HepG2 (cell line): ENCODE measurements at regions not wholly inside any gene's neighbourhood (a gene's known extent, or its start where the extent isn't known, plus 50 kb on each side); places are given as distances from the start of the nearest gene placed in this dataset.

Source experiments
- ATAC-seq: fragments of 200-7000 bp; cut with Tn5 transposase; 3 replicates; pipeline ENCODE4 v1.9.1; 2020; ENCODE audit warnings: mild to moderate bottlenecking, moderate library complexity
- BruUV-seq: library from RNA; stranded (reverse); fragments of 400-500 nt; replicated peaks from 2 replicates; lab custom pipeline; 2021; lab: Mats Ljungman, UMichigan
- CTCF ChIA-PET: fragments of 300-600 bp; formaldehyde crosslinking; extraction: SDS; loops from one replicate; lab custom pipeline; 2021; ENCODE audit warnings: low total read pairs, inconsistent platforms, low intra/inter-chr PET ratio; lab: Yijun Ruan, JAX
- POLR2A ChIA-PET: fragments of 350-600 bp; sonication (Branson Sonifier 250); formaldehyde crosslinking; loops from one replicate; lab custom pipeline; 2020; ENCODE audit warnings: antibody characterized with exemption, inconsistent platforms; lab: Yijun Ruan, JAX
- DNase-seq: peaks from one replicate; pipeline ENCODE4 v3.0.0-alpha.2; 2015; ENCODE audit warnings: low spot score
- FAIRE-seq: peaks from 3 replicates; lab custom pipeline; 2011; peaks lifted over from hg19 to GRCh38; lab: Jason Lieb, UNC
- H2AFZ ChIP-seq: one replicate; pipeline ENCODE4 v1.6.1; 2011; ENCODE audit warnings: low read length, inconsistent platforms
- H3K27ac ChIP-seq: fragments of 300-600 bp; 3 replicates; pipeline ENCODE4 v1.8.0; 2011; ENCODE audit warnings: mixed run types, mild to moderate bottlenecking, mixed read lengths, low read length, inconsistent platforms; ENCODE audit not compliant: insufficient read depth; ENCODE audit errors: extremely low read length
- H3K27me3 ChIP-seq, 2 experiments: fragments of 200-600 bp in 1 of 2; 2 replicates in 1 of 2; 3 replicates in 1 of 2; pipeline versions ENCODE4 v1.6.0 to v1.8.0; 2011; ENCODE audit warnings: low read length in 2 of 2, mild to moderate bottlenecking in 2 of 2, moderate library complexity in 2 of 2, inconsistent platforms in 1 of 2; ENCODE audit not compliant: insufficient read depth in 2 of 2, control insufficient read depth in 1 of 2
- H3K36me3 ChIP-seq, 2 experiments: fragments of 200-600 bp in 1 of 2; replicated peaks in 1 of 2; 2 replicates in 1 of 2; 3 replicates in 1 of 2; pipeline versions ENCODE4 v1.5.1 to v1.8.0; 2011; ENCODE audit warnings: low read length in 2 of 2, inconsistent platforms in 1 of 2; ENCODE audit not compliant: insufficient read depth in 2 of 2, control insufficient read depth in 1 of 2
- H3K4me1 ChIP-seq: 2 replicates; pipeline ENCODE4 v1.5.1; 2012; ENCODE audit warnings: low read length, inconsistent platforms; ENCODE audit not compliant: insufficient read depth
- H3K4me2 ChIP-seq: 2 replicates; pipeline ENCODE4 v1.6.0; 2011; ENCODE audit warnings: low read depth, low read length, inconsistent platforms
- H3K4me3 ChIP-seq, 3 experiments: fragments of 200-600 bp in 1 of 3; sonication (generic), shearing (Covaris generic) in 1 of 3; replicated peaks in 1 of 3; 2 replicates each; pipeline ENCODE4 v1.5.1; 2011 to 2016; ENCODE audit warnings: low read length in 3 of 3, inconsistent platforms in 2 of 3, low read depth in 2 of 3, mild to moderate bottlenecking in 2 of 3, control low read depth in 1 of 3, mixed read lengths in 1 of 3; ENCODE audit not compliant: insufficient read depth in 1 of 3
- H3K79me2 ChIP-seq: one replicate; pipeline ENCODE4 v1.6.1; 2011; ENCODE audit warnings: low read length, inconsistent platforms; ENCODE audit not compliant: insufficient read depth
- H3K9ac ChIP-seq: 2 replicates; pipeline ENCODE4 v1.6.0; 2011; ENCODE audit warnings: mild to moderate bottlenecking, low read depth, low read length, inconsistent platforms; ENCODE audit not compliant: insufficient read depth
- H3K9me3 ChIP-seq: 2 replicates; pipeline ENCODE4 v1.5.1; 2012; ENCODE audit warnings: mild to moderate bottlenecking, low read length
- H4K20me1 ChIP-seq: 2 replicates; pipeline ENCODE4 v1.6.0; 2011; ENCODE audit warnings: inconsistent platforms, mild to moderate bottlenecking, low read length, moderate library complexity; ENCODE audit not compliant: insufficient read depth
- FOXC1 ChIP-seq: sonication (generic); formaldehyde crosslinking; IDR thresholded peaks from 2 replicates; pipeline ENCODE4 v1.8.0; 2022; ENCODE audit warnings: mild to moderate bottlenecking, missing genetic modification reagents, borderline replicate concordance
- SAFB2 ChIP-seq: sonication (generic); formaldehyde crosslinking; IDR thresholded peaks from 2 replicates; pipeline ENCODE4 v1.5.1; 2020; ENCODE audit warnings: missing genetic modification reagents, low read depth, mild to moderate bottlenecking, borderline replicate concordance
- SAP130 ChIP-seq: IDR thresholded peaks from 2 replicates; pipeline ENCODE4 v1.6.1; 2016; ENCODE audit warnings: low read depth
- SIN3A ChIP-seq: IDR thresholded peaks from 2 replicates; pipeline ENCODE4 v1.6.1; 2011; ENCODE audit warnings: low read depth, mild to moderate bottlenecking, control low read depth, low read length, borderline replicate concordance
- STAG1 ChIP-seq: sonication (generic); formaldehyde crosslinking; IDR thresholded peaks from 2 replicates; pipeline ENCODE4 v1.4.0; 2020; ENCODE audit warnings: missing genetic modification reagents
- TOE1 ChIP-seq: sonication (generic); formaldehyde crosslinking; IDR thresholded peaks from 2 replicates; pipeline ENCODE4 v1.4.0; 2020; ENCODE audit warnings: mild to moderate bottlenecking, missing genetic modification reagents
- ZEB1 ChIP-seq: IDR thresholded peaks from 2 replicates; pipeline ENCODE4 v1.6.1; 2012; ENCODE audit warnings: mild to moderate bottlenecking, low read depth, inconsistent platforms; ENCODE audit not compliant: insufficient replicate concordance
- ZFP36L1 ChIP-seq: sonication (generic); formaldehyde crosslinking; IDR thresholded peaks from 2 replicates; pipeline ENCODE4 v1.8.0; 2022; ENCODE audit warnings: mild to moderate bottlenecking, missing genetic modification reagents, moderate library complexity
- WGBS: methylation state at CpG from one replicate; pipeline ENCODE4 v1.1.6; 2017; ENCODE audit warnings: low lambda C conversion rate; 5-methylcytosine and 5-hydroxymethylcytosine counted together
- in situ Hi-C: cut with HindIII; loops from 2 replicates; pipeline ENCODE4 v1.10.0; 2017; ENCODE audit warnings: low pct_unique_long_range_greater_than_20kb; ENCODE audit not compliant: extremely low pct_ligation_motif_present
- intact Hi-C: fragments of 100-400 bp; cut with micrococcal nuclease; formaldehyde crosslinking; loops from one replicate; pipeline ENCODE4 v1.10.0; 2022; ENCODE audit not compliant: unreplicated experiment
- TF ChIP-seq, protein P1 (sequence below): IDR thresholded peaks from 2 replicates; pipeline ENCODE4 v1.6.1; 2016; ENCODE audit warnings: missing compliant biosample characterization, missing genetic modification reagents, borderline replicate concordance
- TF ChIP-seq, protein P2 (sequence below): sonication (generic); formaldehyde crosslinking; IDR thresholded peaks from 2 replicates; pipeline ENCODE4 v1.5.0; 2020; ENCODE audit warnings: mild to moderate bottlenecking, missing genetic modification reagents

DNA sequence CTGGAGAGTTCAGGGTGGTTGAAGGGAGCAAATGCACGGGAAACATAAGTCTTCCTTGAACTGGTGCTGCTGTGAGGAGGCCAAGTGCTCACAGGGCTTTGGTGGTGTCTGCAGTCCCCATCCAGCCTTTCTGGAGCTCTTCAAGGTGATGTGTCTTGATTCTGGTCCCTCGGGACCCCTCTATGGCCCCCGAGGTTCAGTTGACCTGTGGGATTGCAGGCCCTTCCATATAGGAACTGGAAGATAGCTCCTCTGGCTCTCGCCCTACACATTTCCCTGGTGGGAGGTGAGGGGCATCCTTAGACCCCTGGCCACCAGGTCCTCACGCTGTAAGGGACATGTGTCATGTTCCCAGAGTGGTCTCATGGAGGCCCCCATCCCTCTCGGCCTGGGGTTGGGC, 191.8 kb downstream of the GADD45G start:
- Histone ChIP-seq H2AFZ (no peak overlapping the region), H3K79me2 (no peaks in the 10 kb centered on the region), H3K4me3 (no peak overlapping the region), H3K4me1 (no peaks in the 10 kb centered on the region), H4K20me1 (no peaks in the 10 kb centered on the region), H3K9ac (no peak overlapping the region), H3K9me3 (no peaks in the 10 kb centered on the region), H3K4me2 (no peak overlapping the region), H3K36me3 (no peaks in the 10 kb centered on the region), H3K27ac (no peak overlapping the region), H3K27me3 (0 out of 5 replicates have a peak, but pooled peaks cover 0 to 3% of the 10 kb centered on the region in 2 experiments)
- ATAC-seq = no peak
- POLR2A ChIA-PET = no interaction called here
- CTCF ChIA-PET = no interaction called here
- TF ChIP-seq ZFP36L1 (CRISPR knock-in tag) = no peak
- TF ChIP-seq SAP130 (CRISPR knock-in tag) = no peak
- no peak for TF ChIP-seq FOXC1 (CRISPR knock-in tag)
- TF ChIP-seq, protein P1, sequence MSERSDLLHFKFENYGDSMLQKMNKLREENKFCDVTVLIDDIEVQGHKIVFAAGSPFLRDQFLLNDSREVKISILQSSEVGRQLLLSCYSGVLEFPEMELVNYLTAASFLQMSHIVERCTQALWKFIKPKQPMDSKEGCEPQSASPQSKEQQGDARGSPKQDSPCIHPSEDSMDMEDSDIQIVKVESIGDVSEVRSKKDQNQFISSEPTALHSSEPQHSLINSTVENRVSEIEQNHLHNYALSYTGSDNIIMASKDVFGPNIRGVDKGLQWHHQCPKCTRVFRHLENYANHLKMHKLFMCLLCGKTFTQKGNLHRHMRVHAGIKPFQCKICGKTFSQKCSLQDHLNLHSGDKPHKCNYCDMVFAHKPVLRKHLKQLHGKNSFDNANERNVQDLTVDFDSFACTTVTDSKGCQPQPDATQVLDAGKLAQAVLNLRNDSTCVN = no peak
- TF ChIP-seq, protein P2, sequence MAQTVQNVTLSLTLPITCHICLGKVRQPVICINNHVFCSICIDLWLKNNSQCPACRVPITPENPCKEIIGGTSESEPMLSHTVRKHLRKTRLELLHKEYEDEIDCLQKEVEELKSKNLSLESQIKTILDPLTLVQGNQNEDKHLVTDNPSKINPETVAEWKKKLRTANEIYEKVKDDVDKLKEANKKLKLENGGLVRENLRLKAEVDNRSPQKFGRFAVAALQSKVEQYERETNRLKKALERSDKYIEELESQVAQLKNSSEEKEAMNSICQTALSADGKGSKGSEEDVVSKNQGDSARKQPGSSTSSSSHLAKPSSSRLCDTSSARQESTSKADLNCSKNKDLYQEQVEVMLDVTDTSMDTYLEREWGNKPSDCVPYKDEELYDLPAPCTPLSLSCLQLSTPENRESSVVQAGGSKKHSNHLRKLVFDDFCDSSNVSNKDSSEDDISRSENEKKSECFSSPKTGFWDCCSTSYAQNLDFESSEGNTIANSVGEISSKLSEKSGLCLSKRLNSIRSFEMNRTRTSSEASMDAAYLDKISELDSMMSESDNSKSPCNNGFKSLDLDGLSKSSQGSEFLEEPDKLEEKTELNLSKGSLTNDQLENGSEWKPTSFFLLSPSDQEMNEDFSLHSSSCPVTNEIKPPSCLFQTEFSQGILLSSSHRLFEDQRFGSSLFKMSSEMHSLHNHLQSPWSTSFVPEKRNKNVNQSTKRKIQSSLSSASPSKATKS (CRISPR knock-in tag) = no peak
- no peak for TF ChIP-seq TOE1 (CRISPR knock-in tag)
- no peak for TF ChIP-seq SIN3A
- no peak for TF ChIP-seq ZEB1
- TF ChIP-seq STAG1 (CRISPR knock-in tag) = no peak
- TF ChIP-seq SAFB2 = no peak
- no TSS peak for BruUV-seq
- intact Hi-C loops = no loop called here
- WGBS = 17% methylated on average over 6 of the region's 6 CpGs
- in situ Hi-C loops = no loop called here
- DNase-seq = no peak
- no peak for FAIRE-seq
